Stomach (tissue), 8 donors: ENCODE measurements at regions not wholly inside any gene's neighbourhood (a gene's known extent, or its start where the extent isn't known, plus 50 kb on each side); places are given as distances from the start of the nearest gene placed in this dataset.

Experiments used
- DNase-seq, 2 donors: peaks; one replicate each; pipeline versions ENCODE4 v3.0.0 to v3.0.0-alpha.2; 2013 to 2019
- H3K27ac ChIP-seq, 5 donors: fragments of 200-600 bp in 4 of 5; sonication (generic) in 4 of 5; one replicate each; pipeline ENCODE4 v1.5.1; 2013 to 2019; ENCODE audit warnings: mild to moderate bottlenecking in 1 of 5, moderate library complexity in 1 of 5
- H3K27me3 ChIP-seq, 3 donors: fragments of 200-600 bp; sonication (generic); one replicate each; pipeline ENCODE4 v1.5.1; 2017 to 2019; ENCODE audit warnings: mixed run types in 1 of 3
- H3K36me3 ChIP-seq, 4 donors: fragments of 200-600 bp; sonication (generic); 1 replicate in 3 of 4; 2 replicates in 1 of 4; pipeline ENCODE4 v1.5.1; 2016 to 2019
- H3K4me1 ChIP-seq, 4 donors: fragments of 200-600 bp; sonication (generic); one replicate each; pipeline ENCODE4 v1.5.1; 2016 to 2019
- H3K4me3 ChIP-seq, 4 donors: fragments of 200-600 bp; sonication (generic) in 3 of 4; one replicate each; pipeline ENCODE4 v1.5.1; 2016 to 2019; ENCODE audit warnings: mild to moderate bottlenecking in 1 of 4
- H3K9me3 ChIP-seq, 4 donors: fragments of 200-600 bp; sonication (generic); one replicate each; pipeline ENCODE4 v1.5.1; 2016 to 2019
- EP300 ChIP-seq: sonication (generic); formaldehyde crosslinking; IDR thresholded peaks from one replicate; pipeline ENCODE4 v1.6.1; 2017; ENCODE audit warnings: antibody characterized with exemption
- POLR2A ChIP-seq, 4 donors: fragments of 450-650 bp; IDR thresholded peaks; one replicate each; pipeline ENCODE4 v1.6.1; 2016; ENCODE audit warnings: antibody characterized with exemption in 4 of 4, control low read depth in 2 of 4, mild to moderate bottlenecking in 1 of 4, moderate library complexity in 1 of 4
- POLR2AphosphoS5 ChIP-seq, 3 donors: sonication (generic); formaldehyde crosslinking; IDR thresholded peaks; one replicate each; pipeline ENCODE4 v1.6.1; 2016; ENCODE audit warnings: antibody characterized with exemption in 3 of 3
- WGBS, 5 donors: extraction: QIAGEN DNeasy Blood & Tissue Kit in 3 of 5; methylation state at CpG; one replicate each; pipeline versions ENCODE4 v1.1.5 to v1.1.7; 2013 to 2018; 5-methylcytosine and 5-hydroxymethylcytosine counted together
- intact Hi-C: fragments of 100-400 bp; cut with DNase I; formaldehyde crosslinking; loops from one replicate; pipeline ENCODE4 v1.15.1; 2023; ENCODE audit warnings: low total_unique reads
- TF ChIP-seq, protein P1 (sequence below), 7 experiments: fragments of 450-650 bp in 4 of 7; fragments of 200-600 bp in 3 of 7; sonication (generic) in 3 of 7; IDR thresholded peaks; one replicate each; pipeline ENCODE4 v1.5.1; 2016 to 2019; ENCODE audit warnings: antibody characterized with exemption in 7 of 7, control low read depth in 2 of 7, mild to moderate bottlenecking in 1 of 7
- donor health status: healthy with polysubstance abuse.
- donor health status: Bipolar disorder and iron deficiency.
- donor health status: healthy.

DNA sequence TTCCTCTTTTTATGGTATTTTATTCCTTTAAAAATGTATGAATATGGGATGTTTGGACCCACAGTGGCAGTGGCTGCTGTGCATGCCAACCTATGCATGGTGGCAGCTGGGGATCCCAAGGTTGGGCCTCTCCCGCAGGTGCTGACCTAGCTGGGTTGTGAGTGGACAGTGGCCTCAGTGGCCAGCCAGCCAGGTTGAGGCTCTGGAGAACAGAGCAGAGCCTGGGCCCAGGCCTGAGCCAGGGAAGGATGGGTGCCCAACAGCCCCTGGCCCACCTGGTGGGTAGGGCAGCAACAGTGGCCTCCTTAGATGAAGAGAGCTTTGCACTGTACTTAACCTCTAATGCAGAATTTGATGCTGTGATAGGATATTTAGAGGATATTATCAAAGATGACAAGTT lies 624.8 kb downstream of the CHSY3 start:
- H3K4me3 ChIP-seq = no peak overlapping the region
- H3K27me3 ChIP-seq = no peaks in the 10 kb centered on the region
- no peaks in the 10 kb centered on the region for H3K36me3 ChIP-seq
- DNase-seq = no peak
- WGBS, 5 donors = 86 to 100% (median 95%) methylated on average over 1 of the region's 1 CpG
- H3K4me1 ChIP-seq = no peaks in the 10 kb centered on the region
- no peak for TF ChIP-seq POLR2AphosphoS5 (IDR thresholded peaks at IDR 0.05)
- TF ChIP-seq, protein P1, sequence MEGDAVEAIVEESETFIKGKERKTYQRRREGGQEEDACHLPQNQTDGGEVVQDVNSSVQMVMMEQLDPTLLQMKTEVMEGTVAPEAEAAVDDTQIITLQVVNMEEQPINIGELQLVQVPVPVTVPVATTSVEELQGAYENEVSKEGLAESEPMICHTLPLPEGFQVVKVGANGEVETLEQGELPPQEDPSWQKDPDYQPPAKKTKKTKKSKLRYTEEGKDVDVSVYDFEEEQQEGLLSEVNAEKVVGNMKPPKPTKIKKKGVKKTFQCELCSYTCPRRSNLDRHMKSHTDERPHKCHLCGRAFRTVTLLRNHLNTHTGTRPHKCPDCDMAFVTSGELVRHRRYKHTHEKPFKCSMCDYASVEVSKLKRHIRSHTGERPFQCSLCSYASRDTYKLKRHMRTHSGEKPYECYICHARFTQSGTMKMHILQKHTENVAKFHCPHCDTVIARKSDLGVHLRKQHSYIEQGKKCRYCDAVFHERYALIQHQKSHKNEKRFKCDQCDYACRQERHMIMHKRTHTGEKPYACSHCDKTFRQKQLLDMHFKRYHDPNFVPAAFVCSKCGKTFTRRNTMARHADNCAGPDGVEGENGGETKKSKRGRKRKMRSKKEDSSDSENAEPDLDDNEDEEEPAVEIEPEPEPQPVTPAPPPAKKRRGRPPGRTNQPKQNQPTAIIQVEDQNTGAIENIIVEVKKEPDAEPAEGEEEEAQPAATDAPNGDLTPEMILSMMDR (IDR thresholded peaks at IDR 0.05) = no peak
- TF ChIP-seq POLR2A (IDR thresholded peaks at IDR 0.05) = no peak
- no peak for TF ChIP-seq EP300
- intact Hi-C loops = no loop called here
- no peaks in the 10 kb centered on the region for H3K9me3 ChIP-seq
- H3K27ac ChIP-seq = no peak overlapping the region

DNA sequence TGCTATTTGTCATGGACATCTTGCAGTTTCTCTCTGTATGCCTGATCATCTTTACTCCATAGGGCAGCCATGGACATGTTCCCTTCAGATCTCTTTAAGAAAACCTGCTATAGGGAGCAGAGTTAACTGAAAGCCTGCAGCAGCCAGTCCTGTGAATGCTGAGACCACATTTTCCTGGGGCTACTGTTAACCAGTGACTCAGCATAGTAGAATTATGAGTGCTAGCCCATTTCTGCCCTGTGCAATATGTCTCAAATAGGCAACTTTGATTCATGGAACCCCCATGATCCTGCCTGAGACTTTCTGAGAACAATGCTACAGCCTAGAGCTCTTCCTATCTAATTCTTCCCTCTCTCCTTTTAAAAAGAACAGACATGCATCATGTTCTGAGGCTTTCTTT lies 624.2 kb downstream of the CHSY3 start:
- Histone ChIP-seq H3K36me3 (no peaks in the 10 kb centered on the region), H3K4me3 (no peak overlapping the region), H3K27me3 (no peaks in the 10 kb centered on the region), H3K9me3 (no peaks in the 10 kb centered on the region), H3K27ac (no peak overlapping the region), H3K4me1 (no peaks in the 10 kb centered on the region)
- no peak for TF ChIP-seq EP300
- TF ChIP-seq POLR2AphosphoS5 (IDR thresholded peaks at IDR 0.05) = no peak
- no peak for TF ChIP-seq POLR2A (IDR thresholded peaks at IDR 0.05)
- TF ChIP-seq, protein P1 (IDR thresholded peaks at IDR 0.05) = no peak
- DNase-seq = no peak
- intact Hi-C loops = no loop called here

DNA sequence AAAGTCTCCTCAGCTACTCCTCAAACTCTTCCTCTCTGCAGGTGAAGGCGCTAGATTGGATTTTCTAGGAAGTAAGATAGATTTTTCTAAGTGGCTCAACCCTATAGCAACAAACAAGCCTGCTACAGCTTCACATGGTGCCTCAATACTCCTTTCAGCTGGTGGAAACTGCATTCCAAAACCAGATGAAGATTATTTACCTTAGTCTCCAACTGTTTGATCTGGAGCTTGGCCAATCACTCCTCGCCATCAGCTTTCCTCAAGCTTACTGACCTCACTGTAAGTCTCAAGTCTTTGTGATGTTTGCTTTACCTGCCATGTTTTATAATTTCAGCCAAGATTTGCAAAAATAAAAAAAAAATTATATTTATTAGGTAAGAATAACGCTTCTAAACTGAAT lies 622.4 kb downstream of the CHSY3 start:
- Histone ChIP-seq H3K9me3 (no peaks in the 10 kb centered on the region), H3K36me3 (no peaks in the 10 kb centered on the region), H3K27ac (no peak overlapping the region), H3K27me3 (no peaks in the 10 kb centered on the region), H3K4me1 (no peaks in the 10 kb centered on the region), H3K4me3 (no peak overlapping the region)
- TF ChIP-seq, protein P1 (IDR thresholded peaks at IDR 0.05) = no peak
- TF ChIP-seq POLR2AphosphoS5 (IDR thresholded peaks at IDR 0.05) = no peak
- TF ChIP-seq EP300 = no peak
- peak in 1 of 2 donors; percentile 53 for DNase-seq
- 28 to 58% (median 43%) methylated on average over 3 of the region's 3 CpGs for WGBS, 5 donors
- intact Hi-C loops = no loop called here

DNA sequence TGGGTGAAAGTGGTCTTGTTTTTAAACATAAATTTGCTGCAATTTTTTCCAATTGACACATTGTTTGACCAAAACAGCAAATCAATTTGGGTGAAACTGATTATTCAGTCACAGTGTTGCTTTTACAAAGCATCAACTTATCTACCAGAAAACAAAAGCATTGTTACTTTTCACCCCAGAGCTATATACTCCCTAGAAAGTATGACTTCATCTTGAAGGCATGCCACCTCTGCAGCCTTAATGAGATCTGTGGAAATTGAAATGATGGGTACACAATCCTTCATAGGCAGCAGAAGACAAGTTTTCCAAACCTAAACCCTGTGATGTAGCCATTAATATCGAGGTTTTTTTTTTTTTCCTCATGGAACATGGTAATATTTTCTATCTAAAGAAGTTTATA lies 615.9 kb downstream of the CHSY3 start:
- Histone ChIP-seq H3K27ac (no peak overlapping the region), H3K27me3 (no peaks in the 10 kb centered on the region), H3K4me3 (no peak overlapping the region), H3K9me3 (peaks cover 0 to 31% (median 3%) of the 10 kb centered on the region in 4 donors), H3K4me1 (no peaks in the 10 kb centered on the region), H3K36me3 (no peaks in the 10 kb centered on the region)
- TF ChIP-seq POLR2A (IDR thresholded peaks at IDR 0.05) = no peak
- TF ChIP-seq EP300 = no peak
- TF ChIP-seq, protein P1 (IDR thresholded peaks at IDR 0.05) = no peak
- TF ChIP-seq POLR2AphosphoS5 (IDR thresholded peaks at IDR 0.05) = no peak
- 63 to 82% (median 70%) methylated on average over 1 of the region's 1 CpG for WGBS, 5 donors
- intact Hi-C loops = no loop called here
- no peak for DNase-seq
